ENCODE measurements at regions not wholly inside any gene's neighbourhood (a gene's known extent, or its start where the extent isn't known, plus 50 kb on each side); places are given as distances from the start of the nearest gene placed in this dataset.

GRCh38 chr22:48376936-48377712 is 1450.5 kb downstream of the BRD1 start:
- no peak for DNase-seq

- DNase-seq, result no peak
Observed at GRCh38 chr22:48376428-48376827, 1451.2 kb downstream of the BRD1 start.

- no peak for DNase-seq
Observed at GRCh38 chr22:48373626-48374173, 1454.0 kb downstream of the BRD1 start.

- no peak for DNase-seq
Observed at GRCh38 chr22:48372390-48372789, 1455.3 kb downstream of the BRD1 start.

- DNase-seq, result no peak
Observed at GRCh38 chr22:48371391-48371790, 1456.3 kb downstream of the BRD1 start.

- no peak for DNase-seq
Observed at GRCh38 chr22:48370508-48371325, 1457.0 kb downstream of the BRD1 start.

- no peak for DNase-seq
Observed at GRCh38 chr22:48369789-48370507, 1457.7 kb downstream of the BRD1 start.

GRCh38 chr22:48368975-48369525 is 1458.6 kb downstream of the BRD1 start:
- no peak for DNase-seq

- DNase-seq, result no peak
Observed at GRCh38 chr22:48367731-48368130, 1459.9 kb downstream of the BRD1 start.

GRCh38 chr22:48366591-48366990 is 1461.1 kb downstream of the BRD1 start:
- no peak for DNase-seq

GRCh38 chr22:48366056-48366455 is 1461.6 kb downstream of the BRD1 start:
- no peak for DNase-seq

- no peak for DNase-seq
Observed at GRCh38 chr22:48365386-48365785, 1462.3 kb downstream of the BRD1 start.

GRCh38 chr22:48362721-48363404 is 1464.8 kb downstream of the BRD1 start:
- no peak for DNase-seq

GRCh38 chr22:48361099-48361639 is 1466.5 kb downstream of the BRD1 start:
- no peak for DNase-seq

GRCh38 chr22:48359613-48359965 is 1468.1 kb downstream of the BRD1 start:
- DNase-seq, result no peak

GRCh38 chr22:48358886-48359612 is 1468.6 kb downstream of the BRD1 start:
- DNase-seq, result peak; percentile 76

GRCh38 chr22:48357961-48358360 is 1469.7 kb downstream of the BRD1 start:
- no peak for DNase-seq

- no peak for DNase-seq
Observed at GRCh38 chr22:48357196-48357595, 1470.5 kb downstream of the BRD1 start.

GRCh38 chr22:48356731-48357130 is 1470.9 kb downstream of the BRD1 start:
- DNase-seq, result no peak

GRCh38 chr22:48354096-48354495 is 1473.6 kb downstream of the BRD1 start:
- DNase-seq, result no peak

All from NCI-H2171 (cell line).